Bronchial epithelial cell (primary cell): ENCODE measurements at regions not wholly inside any gene's neighbourhood (a gene's known extent, or its start where the extent isn't known, plus 50 kb on each side); places are given as distances from the start of the nearest gene placed in this dataset.

Experiments
- DNase-seq: peaks from one replicate; pipeline ENCODE4 v3.0.0-alpha.2; 2010; ENCODE audit warnings: low read depth
- FAIRE-seq: peaks from 2 replicates; lab custom pipeline; 2011; peaks lifted over from hg19 to GRCh38; lab: Jason Lieb, UNC
- H3K27me3 ChIP-seq: 2 replicates; pipeline ENCODE4 v1.5.1; 2011; ENCODE audit warnings: low read length; ENCODE audit not compliant: control insufficient read depth, insufficient read depth
- H3K36me3 ChIP-seq: 2 replicates; pipeline ENCODE4 v1.5.1; 2011; ENCODE audit warnings: low read length; ENCODE audit not compliant: control insufficient read depth, insufficient read depth
- H3K4me3 ChIP-seq: 2 replicates; pipeline ENCODE4 v1.5.1; 2011; ENCODE audit warnings: mild to moderate bottlenecking, low read depth, low read length, control low read depth
- TF ChIP-seq, protein P1 (sequence below): IDR thresholded peaks from 2 replicates; pipeline ENCODE4 v1.5.1; 2011; ENCODE audit warnings: mild to moderate bottlenecking, moderate library complexity, low read length, control low read depth, inconsistent platforms; ENCODE audit not compliant: insufficient read depth, severe bottlenecking

- Histone ChIP-seq H3K4me3 (no peak overlapping the region), H3K36me3 (no peaks in the 10 kb centered on the region), H3K27me3 (no peaks in the 10 kb centered on the region)
- TF ChIP-seq, protein P1, sequence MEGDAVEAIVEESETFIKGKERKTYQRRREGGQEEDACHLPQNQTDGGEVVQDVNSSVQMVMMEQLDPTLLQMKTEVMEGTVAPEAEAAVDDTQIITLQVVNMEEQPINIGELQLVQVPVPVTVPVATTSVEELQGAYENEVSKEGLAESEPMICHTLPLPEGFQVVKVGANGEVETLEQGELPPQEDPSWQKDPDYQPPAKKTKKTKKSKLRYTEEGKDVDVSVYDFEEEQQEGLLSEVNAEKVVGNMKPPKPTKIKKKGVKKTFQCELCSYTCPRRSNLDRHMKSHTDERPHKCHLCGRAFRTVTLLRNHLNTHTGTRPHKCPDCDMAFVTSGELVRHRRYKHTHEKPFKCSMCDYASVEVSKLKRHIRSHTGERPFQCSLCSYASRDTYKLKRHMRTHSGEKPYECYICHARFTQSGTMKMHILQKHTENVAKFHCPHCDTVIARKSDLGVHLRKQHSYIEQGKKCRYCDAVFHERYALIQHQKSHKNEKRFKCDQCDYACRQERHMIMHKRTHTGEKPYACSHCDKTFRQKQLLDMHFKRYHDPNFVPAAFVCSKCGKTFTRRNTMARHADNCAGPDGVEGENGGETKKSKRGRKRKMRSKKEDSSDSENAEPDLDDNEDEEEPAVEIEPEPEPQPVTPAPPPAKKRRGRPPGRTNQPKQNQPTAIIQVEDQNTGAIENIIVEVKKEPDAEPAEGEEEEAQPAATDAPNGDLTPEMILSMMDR, result no peak
- FAIRE-seq (no peak), DNase-seq (peak; percentile 58)
These were observed 356.5 kb upstream of the ATP2B1 start for GRCh38 chr12:90064852-90065801.

- FAIRE-seq, result no peak
- TF ChIP-seq, protein P1, result no peak
- Histone ChIP-seq H3K36me3 (no peaks in the 10 kb centered on the region), H3K4me3 (no peak overlapping the region), H3K27me3 (no peaks in the 10 kb centered on the region)
- DNase-seq, result peak; percentile 71
These were observed 354.2 kb upstream of the ATP2B1 start for GRCh38 chr12:90062799-90063198.

DNA sequence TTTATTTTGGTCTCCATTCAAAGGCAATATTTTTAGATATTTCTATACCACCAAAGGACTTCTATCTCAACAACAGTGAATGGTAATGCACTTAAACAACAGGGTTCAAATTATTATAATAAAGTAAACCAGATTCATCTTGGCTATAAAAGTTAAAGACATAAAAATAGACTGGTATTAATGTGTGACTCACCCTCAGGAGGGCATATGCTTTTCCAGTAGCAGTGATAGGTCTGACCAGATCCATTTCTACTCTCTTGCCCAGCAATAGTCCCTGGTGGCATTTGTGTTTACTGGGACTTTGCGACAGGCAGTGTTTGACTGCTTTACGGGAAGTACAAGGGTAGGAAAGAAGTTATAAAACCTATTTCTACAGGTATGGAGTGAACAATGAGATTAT lies 353.2 kb upstream of the ATP2B1 start:
- FAIRE-seq (no peak), DNase-seq (no peak)
- Histone ChIP-seq H3K27me3 (no peaks in the 10 kb centered on the region), H3K36me3 (no peaks in the 10 kb centered on the region), H3K4me3 (no peak overlapping the region)
- TF ChIP-seq, protein P1, result no peak

DNA sequence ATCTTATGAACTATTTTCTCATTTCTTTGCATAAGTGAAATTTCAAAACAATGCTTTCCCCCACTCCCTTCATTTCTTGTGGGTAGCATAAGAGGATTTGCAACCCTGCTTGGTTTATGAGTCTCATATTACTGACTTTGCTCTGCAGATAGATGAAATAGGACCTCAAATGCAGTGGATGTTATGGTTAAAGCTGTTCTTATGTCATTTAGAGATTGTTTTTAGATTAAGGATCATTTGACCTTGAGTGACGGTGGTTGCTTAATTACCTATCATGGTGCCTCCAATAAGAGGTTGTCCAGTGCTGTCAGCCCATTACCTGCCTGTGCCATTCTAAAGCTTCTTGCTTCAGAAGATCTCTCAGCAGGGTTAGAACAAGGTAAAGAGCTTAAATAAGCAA lies 351.4 kb upstream of the ATP2B1 start:
- no peaks in the 10 kb centered on the region for H3K36me3 ChIP-seq
- no peak for FAIRE-seq
- H3K27me3 ChIP-seq, result no peaks in the 10 kb centered on the region
- no peak for DNase-seq
- H3K4me3 ChIP-seq, result no peak overlapping the region
- TF ChIP-seq, protein P1, result no peak

DNA sequence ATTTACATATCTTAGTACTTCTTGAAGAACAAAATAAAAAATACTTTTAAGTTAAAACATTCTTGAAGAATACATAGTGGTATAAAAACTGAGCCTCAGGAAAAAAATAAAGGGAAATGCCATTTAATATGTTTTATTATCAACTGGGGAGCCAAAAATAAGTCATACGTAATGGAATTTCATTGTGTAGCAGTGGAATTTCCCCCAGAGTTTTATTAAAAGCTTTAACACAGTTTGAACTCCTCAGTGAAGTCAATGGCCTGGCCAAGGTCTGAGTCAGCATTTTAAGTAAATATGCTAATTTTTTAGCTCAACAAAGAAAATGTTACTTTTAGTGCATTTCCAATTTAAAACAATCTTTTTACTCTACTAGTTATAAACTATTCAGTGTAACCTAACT lies 350.1 kb upstream of the ATP2B1 start:
- Histone ChIP-seq H3K4me3 (no peak overlapping the region), H3K27me3 (no peaks in the 10 kb centered on the region), H3K36me3 (no peaks in the 10 kb centered on the region)
- TF ChIP-seq, protein P1, result no peak
- FAIRE-seq, result no peak
- DNase-seq, result peak; percentile 51
